WTC11 (cell line): ENCODE measurements at regions not wholly inside any gene's neighbourhood (a gene's known extent, or its start where the extent isn't known, plus 50 kb on each side); places are given as distances from the start of the nearest gene placed in this dataset.

Experiments used
- SMAD3 ChIP-seq: sonication (generic); formaldehyde crosslinking; IDR thresholded peaks from 2 replicates; pipeline ENCODE4 v1.8.0; 2022; ENCODE audit warnings: missing genetic modification reagents, mild to moderate bottlenecking, borderline replicate concordance
- TF ChIP-seq, protein P1 (sequence below): sonication (generic); formaldehyde crosslinking; conservative IDR thresholded peaks from 2 replicates; pipeline ENCODE4 v1.8.1; 2022; ENCODE audit warnings: mild to moderate bottlenecking, missing genetic modification reagents
- TF ChIP-seq, protein P2 (sequence below): sonication (generic); formaldehyde crosslinking; IDR thresholded peaks from 2 replicates; pipeline ENCODE4 v1.8.0; 2023; ENCODE audit warnings: mild to moderate bottlenecking, missing genetic modification reagents

DNA sequence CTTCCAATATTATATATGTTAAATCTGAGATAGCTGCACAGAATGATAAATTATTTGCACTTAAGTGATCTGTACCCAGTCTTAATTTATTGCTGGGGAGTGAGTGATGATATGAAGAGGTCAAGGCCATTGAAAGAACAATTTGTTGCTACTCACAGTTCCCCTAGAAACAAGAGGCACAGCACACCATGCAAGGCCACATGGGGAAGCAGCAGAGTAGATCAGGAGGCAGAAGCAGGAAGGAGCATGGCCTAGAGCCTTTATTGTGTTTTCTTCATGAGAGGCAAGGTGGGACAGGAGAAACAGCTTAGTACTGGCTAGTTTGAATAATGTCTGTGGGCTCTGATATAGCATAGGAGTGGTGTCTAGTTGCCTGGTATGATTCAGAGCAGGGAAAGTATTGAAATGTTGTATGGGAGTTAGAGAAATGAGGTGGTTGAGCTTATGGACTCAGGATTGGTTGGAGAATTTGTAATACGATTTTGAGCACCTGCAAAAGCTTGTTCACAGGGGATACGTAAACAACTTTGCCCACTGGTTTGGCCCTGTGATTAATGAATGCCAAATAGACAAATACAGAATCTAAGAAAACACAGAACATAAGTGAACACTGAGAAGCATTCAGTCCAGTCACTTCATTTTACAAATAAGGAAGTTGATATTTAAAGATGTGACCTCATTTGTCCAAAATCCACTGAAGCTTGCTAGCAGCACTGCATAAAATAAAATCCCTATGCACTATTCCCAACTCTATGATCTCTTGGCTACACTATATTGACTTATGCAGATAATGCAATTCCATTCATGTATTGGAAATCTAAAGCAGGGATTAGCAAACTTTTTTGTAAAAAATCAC, 71.7 kb downstream of the TMCO5A start:
- TF ChIP-seq, protein P1, sequence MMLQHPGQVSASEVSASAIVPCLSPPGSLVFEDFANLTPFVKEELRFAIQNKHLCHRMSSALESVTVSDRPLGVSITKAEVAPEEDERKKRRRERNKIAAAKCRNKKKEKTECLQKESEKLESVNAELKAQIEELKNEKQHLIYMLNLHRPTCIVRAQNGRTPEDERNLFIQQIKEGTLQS, result no peak
- no peak for TF ChIP-seq SMAD3 (CRISPR knock-in tag)
- TF ChIP-seq, protein P2, sequence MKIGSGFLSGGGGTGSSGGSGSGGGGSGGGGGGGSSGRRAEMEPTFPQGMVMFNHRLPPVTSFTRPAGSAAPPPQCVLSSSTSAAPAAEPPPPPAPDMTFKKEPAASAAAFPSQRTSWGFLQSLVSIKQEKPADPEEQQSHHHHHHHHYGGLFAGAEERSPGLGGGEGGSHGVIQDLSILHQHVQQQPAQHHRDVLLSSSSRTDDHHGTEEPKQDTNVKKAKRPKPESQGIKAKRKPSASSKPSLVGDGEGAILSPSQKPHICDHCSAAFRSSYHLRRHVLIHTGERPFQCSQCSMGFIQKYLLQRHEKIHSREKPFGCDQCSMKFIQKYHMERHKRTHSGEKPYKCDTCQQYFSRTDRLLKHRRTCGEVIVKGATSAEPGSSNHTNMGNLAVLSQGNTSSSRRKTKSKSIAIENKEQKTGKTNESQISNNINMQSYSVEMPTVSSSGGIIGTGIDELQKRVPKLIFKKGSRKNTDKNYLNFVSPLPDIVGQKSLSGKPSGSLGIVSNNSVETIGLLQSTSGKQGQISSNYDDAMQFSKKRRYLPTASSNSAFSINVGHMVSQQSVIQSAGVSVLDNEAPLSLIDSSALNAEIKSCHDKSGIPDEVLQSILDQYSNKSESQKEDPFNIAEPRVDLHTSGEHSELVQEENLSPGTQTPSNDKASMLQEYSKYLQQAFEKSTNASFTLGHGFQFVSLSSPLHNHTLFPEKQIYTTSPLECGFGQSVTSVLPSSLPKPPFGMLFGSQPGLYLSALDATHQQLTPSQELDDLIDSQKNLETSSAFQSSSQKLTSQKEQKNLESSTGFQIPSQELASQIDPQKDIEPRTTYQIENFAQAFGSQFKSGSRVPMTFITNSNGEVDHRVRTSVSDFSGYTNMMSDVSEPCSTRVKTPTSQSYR (CRISPR knock-in tag), result no peak
